Astrocyte of the cerebellum (primary cell): ENCODE measurements at regions not wholly inside any gene's neighbourhood (a gene's known extent, or its start where the extent isn't known, plus 50 kb on each side); places are given as distances from the start of the nearest gene placed in this dataset.

Experiments
- DNase-seq: peaks from one replicate; pipeline ENCODE4 v3.0.0-alpha.2; 2011; ENCODE audit warnings: low read depth
- H3K4me3 ChIP-seq: 2 replicates; pipeline ENCODE4 v1.5.1; 2011; ENCODE audit warnings: mild to moderate bottlenecking, low read depth, low read length, moderate library complexity
- in situ Hi-C: cut with HindIII; loops from 2 replicates; pipeline ENCODE4 v1.10.0; 2017; ENCODE audit warnings: low sequenced_read_pairs
- TF ChIP-seq, protein P1 (sequence below): IDR thresholded peaks from 2 replicates; pipeline ENCODE4 v1.5.1; 2012; ENCODE audit warnings: low read length, low read depth, moderate library complexity, mild to moderate bottlenecking; ENCODE audit errors: missing control alignments

DNA sequence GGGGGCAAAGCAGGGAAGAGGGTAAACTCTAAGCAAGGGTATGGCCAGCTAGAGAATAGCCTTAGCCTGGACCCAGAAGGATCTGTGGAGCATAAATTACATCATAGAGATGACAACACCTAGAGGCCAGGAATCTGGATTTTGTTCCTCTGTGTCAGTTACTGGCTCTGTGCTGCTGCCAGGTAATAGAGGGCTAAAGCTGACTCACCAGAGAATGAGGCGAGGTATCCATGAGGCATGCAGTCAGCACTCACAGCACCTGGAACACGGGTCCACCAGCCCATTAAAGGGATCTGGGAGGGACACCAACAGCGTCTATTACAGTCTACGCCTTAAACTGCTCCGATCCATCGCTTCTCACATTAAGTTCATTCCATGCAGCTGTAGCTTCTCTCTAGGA is 74.9 kb upstream of the CMKLR1 start:
- in situ Hi-C loops: no loop called here
- DNase-seq: no peak
- TF ChIP-seq, protein P1, sequence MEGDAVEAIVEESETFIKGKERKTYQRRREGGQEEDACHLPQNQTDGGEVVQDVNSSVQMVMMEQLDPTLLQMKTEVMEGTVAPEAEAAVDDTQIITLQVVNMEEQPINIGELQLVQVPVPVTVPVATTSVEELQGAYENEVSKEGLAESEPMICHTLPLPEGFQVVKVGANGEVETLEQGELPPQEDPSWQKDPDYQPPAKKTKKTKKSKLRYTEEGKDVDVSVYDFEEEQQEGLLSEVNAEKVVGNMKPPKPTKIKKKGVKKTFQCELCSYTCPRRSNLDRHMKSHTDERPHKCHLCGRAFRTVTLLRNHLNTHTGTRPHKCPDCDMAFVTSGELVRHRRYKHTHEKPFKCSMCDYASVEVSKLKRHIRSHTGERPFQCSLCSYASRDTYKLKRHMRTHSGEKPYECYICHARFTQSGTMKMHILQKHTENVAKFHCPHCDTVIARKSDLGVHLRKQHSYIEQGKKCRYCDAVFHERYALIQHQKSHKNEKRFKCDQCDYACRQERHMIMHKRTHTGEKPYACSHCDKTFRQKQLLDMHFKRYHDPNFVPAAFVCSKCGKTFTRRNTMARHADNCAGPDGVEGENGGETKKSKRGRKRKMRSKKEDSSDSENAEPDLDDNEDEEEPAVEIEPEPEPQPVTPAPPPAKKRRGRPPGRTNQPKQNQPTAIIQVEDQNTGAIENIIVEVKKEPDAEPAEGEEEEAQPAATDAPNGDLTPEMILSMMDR: no peak
- H3K4me3 ChIP-seq: no peak overlapping the region

DNA sequence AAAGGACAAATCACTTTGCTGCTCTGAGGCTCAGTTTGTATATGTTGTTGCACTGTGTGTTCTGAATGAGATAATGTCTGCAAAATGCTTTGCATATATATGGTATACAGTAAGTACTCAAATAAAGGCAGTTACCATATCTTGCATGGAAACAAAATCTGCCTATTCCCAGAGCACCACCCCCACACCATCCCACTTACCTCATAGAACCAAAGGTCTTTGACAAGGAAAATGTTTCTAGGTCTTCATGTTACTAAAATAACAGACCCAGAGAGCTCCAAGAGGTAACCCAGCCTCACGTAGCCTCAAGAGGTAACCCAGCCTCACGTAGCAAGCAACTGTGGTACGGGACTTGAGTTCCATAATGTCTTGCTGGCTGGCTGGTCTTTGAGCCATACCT is 71.6 kb upstream of the CMKLR1 start:
- in situ Hi-C loops: no loop called here
- no peak overlapping the region for H3K4me3 ChIP-seq
- TF ChIP-seq, protein P1: no peak
- DNase-seq: no peak

DNA sequence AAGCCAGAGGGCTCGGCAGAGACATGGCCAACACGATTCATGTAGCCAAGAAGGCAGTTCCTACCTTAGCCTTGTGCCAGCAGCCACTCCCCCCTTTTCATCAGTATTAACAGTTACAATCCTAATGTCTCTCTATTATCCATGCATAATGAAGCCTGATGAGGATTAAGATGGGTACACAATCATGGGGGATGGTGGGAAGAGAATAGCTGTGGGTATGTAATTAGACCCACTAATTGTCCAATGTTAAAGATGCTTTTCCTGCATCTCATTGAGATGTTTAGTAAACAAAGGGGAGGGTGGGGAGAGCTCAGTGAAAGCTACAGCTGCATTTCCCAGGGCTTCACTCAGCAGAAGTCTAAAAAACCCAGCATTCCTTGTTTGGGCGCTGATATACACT is 70.4 kb upstream of the CMKLR1 start:
- H3K4me3 ChIP-seq: no peak overlapping the region
- in situ Hi-C loops: no loop called here
- no peak for DNase-seq
- TF ChIP-seq, protein P1: no peak

DNA sequence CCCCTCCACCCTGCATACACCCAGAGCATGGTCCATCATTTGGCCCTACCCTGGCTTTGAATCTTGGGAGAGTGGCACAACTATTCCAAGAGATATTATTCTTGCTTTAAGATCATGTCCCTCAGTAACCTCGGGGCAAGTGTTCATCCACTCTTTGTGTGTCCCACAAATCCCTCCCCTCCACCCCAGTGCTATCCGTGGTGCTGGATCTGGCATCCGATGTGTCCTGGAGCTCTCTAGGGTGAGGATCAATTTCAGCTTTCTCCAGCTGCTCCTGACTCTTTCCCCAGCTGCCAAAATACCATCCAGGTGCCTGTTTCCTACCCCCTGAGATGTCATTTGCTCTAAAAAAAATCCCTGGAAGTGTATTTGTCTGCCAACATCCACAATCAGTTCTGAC is 64.8 kb upstream of the CMKLR1 start:
- in situ Hi-C loops: no loop called here
- H3K4me3 ChIP-seq: no peak overlapping the region
- DNase-seq: no peak
- TF ChIP-seq, protein P1: no peak

DNA sequence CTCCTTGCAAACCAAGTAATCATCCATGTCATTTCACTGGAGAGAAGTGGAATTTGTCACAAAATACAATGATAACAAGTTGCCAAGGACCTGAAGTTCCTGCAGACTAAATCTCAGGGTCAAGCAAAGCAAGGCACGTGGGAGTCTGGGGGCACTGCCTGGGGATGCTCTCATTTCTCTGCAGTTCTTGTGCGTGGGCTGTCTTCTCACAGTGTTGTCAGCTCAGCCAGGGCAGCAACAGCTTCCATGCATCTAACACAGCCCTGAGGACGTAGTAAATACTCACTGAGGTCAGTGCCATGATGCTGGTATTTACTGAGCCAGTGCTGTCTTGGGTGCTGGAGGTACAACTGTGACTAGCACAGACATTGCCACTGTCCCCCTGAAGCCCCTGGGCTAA is 62.9 kb upstream of the CMKLR1 start:
- in situ Hi-C loops: no loop called here
- no peak overlapping the region for H3K4me3 ChIP-seq
- TF ChIP-seq, protein P1: no peak
- DNase-seq: no peak

DNA sequence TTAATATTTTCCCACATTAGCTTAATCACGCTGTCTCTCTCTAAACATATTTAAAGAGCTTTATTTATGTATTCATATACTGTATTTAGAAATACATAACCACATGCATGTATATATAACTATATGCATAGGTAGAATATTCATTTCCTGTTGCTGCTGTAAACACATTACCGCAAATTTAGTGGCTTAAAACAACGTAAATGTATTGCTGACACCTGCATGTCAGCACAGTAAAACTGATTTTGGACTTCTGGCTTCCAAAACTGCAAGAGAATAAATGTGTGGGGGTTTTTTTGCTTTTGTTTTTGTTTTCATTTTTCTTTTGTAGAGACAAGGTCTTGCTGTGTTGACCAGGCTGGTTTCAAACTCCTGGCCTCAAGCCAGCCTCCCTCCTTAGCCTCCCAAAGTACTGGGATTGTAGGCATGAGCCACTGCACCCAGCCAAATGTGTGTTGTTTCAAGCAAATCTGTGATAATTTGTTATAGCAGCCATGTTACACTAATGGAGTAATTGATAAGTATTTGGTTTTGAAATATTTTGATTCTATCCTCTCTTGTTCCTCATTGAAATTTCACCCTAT is 61.9 kb upstream of the CMKLR1 start:
- in situ Hi-C loops: no loop called here
- no peak for DNase-seq
- H3K4me3 ChIP-seq: no peak overlapping the region
- TF ChIP-seq, protein P1: no peak

DNA sequence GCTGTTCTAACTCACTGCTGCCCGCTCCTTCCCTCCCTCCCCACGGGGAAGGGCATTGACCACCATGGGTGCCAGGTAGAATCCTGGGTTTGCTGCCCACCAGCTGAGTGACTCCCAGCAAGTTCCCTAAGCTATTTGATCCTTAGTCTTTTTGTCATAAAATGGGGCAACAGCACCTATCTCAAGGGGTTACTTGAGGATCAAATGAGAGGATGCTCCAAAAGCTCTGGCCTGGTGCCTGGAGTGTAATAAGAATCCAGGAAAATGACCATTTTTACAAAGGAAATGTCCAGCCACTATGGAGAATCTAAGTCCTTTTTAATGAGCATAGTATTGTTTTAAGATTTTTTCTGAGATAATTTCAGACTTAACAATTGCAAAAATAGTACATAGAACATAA is 61.4 kb upstream of the CMKLR1 start:
- DNase-seq: no peak
- H3K4me3 ChIP-seq: no peak overlapping the region
- TF ChIP-seq, protein P1: no peak
- in situ Hi-C loops: no loop called here
